Peyer's patch (tissue), 4 donors: ENCODE measurements at regions not wholly inside any gene's neighbourhood (a gene's known extent, or its start where the extent isn't known, plus 50 kb on each side); places are given as distances from the start of the nearest gene placed in this dataset.

Source experiments
- POLR2A ChIP-seq, 2 donors: fragments of 450-650 bp; IDR thresholded peaks; one replicate each; pipeline ENCODE4 v1.5.1; 2017; ENCODE audit warnings: antibody characterized with exemption in 2 of 2, mild to moderate bottlenecking in 2 of 2, moderate library complexity in 2 of 2
- TF ChIP-seq, protein P1 (sequence below), 6 experiments: fragments of 450-650 bp in 4 of 6; fragments of 200-600 bp in 2 of 6; sonication (generic) in 1 of 6; IDR thresholded peaks; one replicate each; pipeline ENCODE4 v1.5.1; 2017 to 2019; ENCODE audit warnings: antibody characterized with exemption in 6 of 6, mild to moderate bottlenecking in 3 of 6, moderate library complexity in 1 of 6

- no peak for TF ChIP-seq POLR2A (IDR thresholded peaks at IDR 0.05)
- TF ChIP-seq, protein P1, sequence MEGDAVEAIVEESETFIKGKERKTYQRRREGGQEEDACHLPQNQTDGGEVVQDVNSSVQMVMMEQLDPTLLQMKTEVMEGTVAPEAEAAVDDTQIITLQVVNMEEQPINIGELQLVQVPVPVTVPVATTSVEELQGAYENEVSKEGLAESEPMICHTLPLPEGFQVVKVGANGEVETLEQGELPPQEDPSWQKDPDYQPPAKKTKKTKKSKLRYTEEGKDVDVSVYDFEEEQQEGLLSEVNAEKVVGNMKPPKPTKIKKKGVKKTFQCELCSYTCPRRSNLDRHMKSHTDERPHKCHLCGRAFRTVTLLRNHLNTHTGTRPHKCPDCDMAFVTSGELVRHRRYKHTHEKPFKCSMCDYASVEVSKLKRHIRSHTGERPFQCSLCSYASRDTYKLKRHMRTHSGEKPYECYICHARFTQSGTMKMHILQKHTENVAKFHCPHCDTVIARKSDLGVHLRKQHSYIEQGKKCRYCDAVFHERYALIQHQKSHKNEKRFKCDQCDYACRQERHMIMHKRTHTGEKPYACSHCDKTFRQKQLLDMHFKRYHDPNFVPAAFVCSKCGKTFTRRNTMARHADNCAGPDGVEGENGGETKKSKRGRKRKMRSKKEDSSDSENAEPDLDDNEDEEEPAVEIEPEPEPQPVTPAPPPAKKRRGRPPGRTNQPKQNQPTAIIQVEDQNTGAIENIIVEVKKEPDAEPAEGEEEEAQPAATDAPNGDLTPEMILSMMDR (IDR thresholded peaks at IDR 0.05): no peak
Measured at GRCh38 chr2:238791354-238791753, 56.5 kb upstream of the TWIST2 start.
